B cell (primary cell): ENCODE measurements at regions not wholly inside any gene's neighbourhood (a gene's known extent, or its start where the extent isn't known, plus 50 kb on each side); places are given as distances from the start of the nearest gene placed in this dataset.

ENCODE experiments used
- ATAC-seq: fragments of 200-7000 bp; cut with Tn5 transposase; one replicate; pipeline ENCODE4 v1.10.0; 2021; ENCODE audit warnings: low read depth, mild to moderate bottlenecking, moderate number of reproducible peaks, moderate library complexity
- CTCF ChIA-PET: fragments of 350-600 bp; sonication (Branson Sonifier 250); formaldehyde crosslinking; loops from one replicate; lab custom pipeline; 2021; ENCODE audit warnings: antibody characterized with exemption, inconsistent platforms; lab: Charles Lee
- POLR2A ChIA-PET: fragments of 350-600 bp; sonication (Branson Sonifier 250); formaldehyde crosslinking; loops from one replicate; lab custom pipeline; 2021; ENCODE audit warnings: antibody characterized with exemption; lab: Charles Lee
- DNase-seq: peaks from one replicate; pipeline ENCODE4 v3.0.0; 2013
- H2AFZ ChIP-seq: 2 replicates; pipeline ENCODE4 v1.6.1; 2012; ENCODE audit warnings: mild to moderate bottlenecking, low read depth, low read length; ENCODE audit not compliant: insufficient read depth, poor library complexity, severe bottlenecking
- H3K27ac ChIP-seq, 2 donors: 1 replicate in 1 of 2; 2 replicates in 1 of 2; pipeline ENCODE4 v1.5.1; 2012 to 2013; ENCODE audit warnings: low read length in 2 of 2, mild to moderate bottlenecking in 2 of 2, moderate library complexity in 1 of 2
- H3K27me3 ChIP-seq, 4 experiments: fragments of 200-600 bp in 1 of 4; sonication (generic) in 1 of 4; replicated peaks in 1 of 4; 1 replicate in 2 of 4; 2 replicates in 2 of 4; pipeline versions ENCODE4 v1.6.1 to v1.7.0; 2013 to 2016; ENCODE audit warnings: low read length in 3 of 4, mild to moderate bottlenecking in 2 of 4, mixed read lengths in 1 of 4, moderate library complexity in 1 of 4; ENCODE audit not compliant: insufficient read depth in 4 of 4, control insufficient read depth in 3 of 4; ENCODE audit errors: control extremely low read depth in 1 of 4
- H3K36me3 ChIP-seq, 2 experiments: replicated peaks in 1 of 2; 1 replicate in 1 of 2; 2 replicates in 1 of 2; pipeline versions ENCODE4 v1.6.1 to v1.7.1; 2013; ENCODE audit warnings: low read length in 1 of 2; ENCODE audit not compliant: insufficient read depth in 2 of 2, control insufficient read depth in 1 of 2; ENCODE audit errors: control extremely low read depth in 1 of 2, extremely low read depth in 1 of 2
- H3K4me1 ChIP-seq, 2 donors: fragments of 200-600 bp in 1 of 2; sonication (generic) in 1 of 2; 1 replicate in 1 of 2; 2 replicates in 1 of 2; pipeline versions ENCODE4 v1.5.1 to v1.6.1; 2013 to 2017; ENCODE audit warnings: low read length in 2 of 2; ENCODE audit not compliant: control insufficient read depth in 2 of 2, insufficient read depth in 2 of 2
- H3K4me2 ChIP-seq: replicated peaks from 2 replicates; pipeline ENCODE3; 2012; ENCODE audit warnings: mild to moderate bottlenecking, low read depth, low read length; ENCODE audit not compliant: poor library complexity, severe bottlenecking
- H3K4me3 ChIP-seq, 5 experiments: fragments of 200-600 bp in 1 of 5; sonication (generic) in 1 of 5; 1 replicate in 3 of 5; 2 replicates in 2 of 5; pipeline versions ENCODE4 v1.5.1 to v1.7.0; 2011 to 2016; ENCODE audit warnings: low read length in 4 of 5, mild to moderate bottlenecking in 4 of 5, low read depth in 2 of 5, control low read depth in 1 of 5, moderate library complexity in 1 of 5; ENCODE audit not compliant: insufficient read depth in 1 of 5; ENCODE audit errors: control extremely low read depth in 1 of 5, extremely low read depth in 1 of 5
- H3K79me2 ChIP-seq: fragments of 200-600 bp; sonication (generic); one replicate; pipeline ENCODE4 v1.6.0; 2016; ENCODE audit warnings: low read length; ENCODE audit not compliant: control insufficient read depth, insufficient read depth
- H3K9ac ChIP-seq: fragments of 200-600 bp; sonication (generic); 2 replicates; pipeline ENCODE4 v1.6.1; 2017; ENCODE audit warnings: mild to moderate bottlenecking, low read length, moderate library complexity
- H3K9me3 ChIP-seq, 3 donors: one replicate each; pipeline versions ENCODE4 v1.6.1 to v1.7.1; 2013; ENCODE audit warnings: low read length in 2 of 3; ENCODE audit not compliant: control insufficient read depth in 2 of 3, insufficient read depth in 1 of 3; ENCODE audit errors: control extremely low read depth in 1 of 3
- H4K20me1 ChIP-seq: 2 replicates; pipeline ENCODE4 v1.6.0; 2012; ENCODE audit warnings: mild to moderate bottlenecking, low read length; ENCODE audit not compliant: insufficient read depth, control insufficient read depth, poor library complexity, severe bottlenecking
- H3K27ac Mint-ChIP-seq: one replicate; pipeline ENCODE4 v1.8.0; 2021; ENCODE audit warnings: mixed read lengths
- H3K27me3 Mint-ChIP-seq: one replicate; pipeline ENCODE4 v1.8.0; 2021; ENCODE audit warnings: mixed read lengths
- H3K4me1 Mint-ChIP-seq: one replicate; pipeline ENCODE4 v1.8.0; 2021; ENCODE audit warnings: mixed read lengths
- H3K4me3 Mint-ChIP-seq: one replicate; pipeline ENCODE4 v1.8.0; 2021; ENCODE audit warnings: mixed read lengths
- H3K9me3 Mint-ChIP-seq: one replicate; pipeline ENCODE4 v1.8.0; 2022; ENCODE audit warnings: mixed read lengths; ENCODE audit not compliant: insufficient read depth
- CTCF ChIP-seq: fragments of 200-600 bp; IDR thresholded peaks from one replicate; pipeline ENCODE4 v1.8.0; 2022; ENCODE audit warnings: antibody characterized with exemption, mild to moderate bottlenecking
- EZH2 ChIP-seq: IDR thresholded peaks from 2 replicates; pipeline ENCODE4 v1.6.1; 2012; ENCODE audit warnings: borderline replicate concordance, low read depth, mild to moderate bottlenecking, moderate library complexity, low read length; ENCODE audit not compliant: insufficient read depth, poor library complexity, severe bottlenecking
- WGBS: methylation state at CpG from one replicate; pipeline ENCODE4 v1.1.5; 2013; ENCODE audit warnings: missing lambda C conversion rate; ENCODE audit not compliant: insufficient coverage; 5-methylcytosine and 5-hydroxymethylcytosine counted together
- intact Hi-C: fragments of 100-400 bp; cut with micrococcal nuclease; formaldehyde crosslinking; loops from one replicate; pipeline ENCODE4 v1.10.0; 2022

- Histone ChIP-seq H3K4me3 (no peak overlapping the region), H3K9ac (no peak overlapping the region), H3K4me1 (no peaks in the 10 kb centered on the region), H3K4me2 (no peak overlapping the region), H3K36me3 (no peaks in the 10 kb centered on the region), H2AFZ (no peak overlapping the region), H4K20me1 (no peaks in the 10 kb centered on the region), H3K27me3 (no peaks in the 10 kb centered on the region), H3K79me2 (no peaks in the 10 kb centered on the region), H3K27ac (no peak overlapping the region), H3K9me3 (peaks cover 1 to 79% (median 5%) of the 10 kb centered on the region in 3 donors)
- peaks cover 15% of the 10 kb centered on the region for H3K9me3 Mint-ChIP-seq
- no peak overlapping the region for H3K4me3 Mint-ChIP-seq
- no peak overlapping the region for H3K27ac Mint-ChIP-seq
- no peak for ATAC-seq
- DNase-seq = no peak
- 82% methylated on average over 88 of the region's 88 CpGs for WGBS
- TF ChIP-seq CTCF (no peak), EZH2 (no peak)
- ChIA-PET POLR2A (no interaction called here), CTCF (no interaction called here)
- H3K27me3 Mint-ChIP-seq = no peaks in the 10 kb centered on the region
- intact Hi-C loops = no loop called here
- H3K4me1 Mint-ChIP-seq = no peaks in the 10 kb centered on the region
Measured at GRCh38 chr20:29300579-29301551, 1956.6 kb upstream of the DEFB115 start.

GRCh38 chr20:29301624-29302259 is 1955.7 kb upstream of the DEFB115 start:
- Mint-ChIP-seq H3K9me3 (peaks cover 15% of the 10 kb centered on the region), H3K27me3 (no peaks in the 10 kb centered on the region), H3K27ac (no peak overlapping the region), H3K4me3 (no peak overlapping the region), H3K4me1 (no peaks in the 10 kb centered on the region)
- H3K79me2 ChIP-seq = no peaks in the 10 kb centered on the region
- H3K4me2 ChIP-seq = no peak overlapping the region
- no peak for ATAC-seq
- no peak overlapping the region for H3K4me3 ChIP-seq
- no peak for TF ChIP-seq EZH2
- TF ChIP-seq CTCF = no peak
- ChIA-PET POLR2A (no interaction called here), CTCF (no interaction called here)
- H3K9ac ChIP-seq = no peak overlapping the region
- no peaks in the 10 kb centered on the region for H3K27me3 ChIP-seq
- 81% methylated on average over 42 of the region's 46 CpGs for WGBS
- peaks cover 1 to 73% (median 5%) of the 10 kb centered on the region in 3 donors for H3K9me3 ChIP-seq
- no peak for DNase-seq
- no peaks in the 10 kb centered on the region for H3K36me3 ChIP-seq
- H3K27ac ChIP-seq = no peak overlapping the region
- H2AFZ ChIP-seq = no peak overlapping the region
- no peaks in the 10 kb centered on the region for H4K20me1 ChIP-seq
- no peaks in the 10 kb centered on the region for H3K4me1 ChIP-seq
- intact Hi-C loops = no loop called here
